ENCODE measurements at regions not wholly inside any gene's neighbourhood (a gene's known extent, or its start where the extent isn't known, plus 50 kb on each side); places are given as distances from the start of the nearest gene placed in this dataset.

DNA sequence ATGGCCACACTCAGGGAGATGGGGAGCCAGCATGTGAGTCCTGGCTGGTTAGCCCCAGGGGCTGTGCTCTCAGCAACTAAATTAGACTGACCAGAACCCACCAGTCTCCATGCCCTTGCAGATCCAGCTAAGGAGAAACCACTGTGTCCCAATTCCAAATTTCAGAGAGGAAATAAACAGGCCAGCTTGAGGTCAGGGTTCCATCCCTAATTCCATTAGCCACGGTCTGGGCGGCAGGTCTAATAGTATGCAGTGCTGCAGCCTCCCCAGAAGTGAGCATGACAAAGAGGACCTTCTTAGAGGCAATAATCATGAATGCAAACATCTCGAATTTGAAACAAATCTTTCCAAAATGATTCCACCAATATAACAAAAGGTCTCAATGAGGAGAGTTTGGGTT, 671.2 kb downstream of the BCL11A start:
- no peak overlapping the region for H3K4me3 ChIP-seq
- no peak for DNase-seq
- no peak overlapping the region for H3K27ac ChIP-seq
- intact Hi-C loops (cut with DNase I; ENCODE audit: low total_unique reads), result no loop called here
- H3K27me3 ChIP-seq, result no peaks in the 10 kb centered on the region
- TF ChIP-seq, protein P1, sequence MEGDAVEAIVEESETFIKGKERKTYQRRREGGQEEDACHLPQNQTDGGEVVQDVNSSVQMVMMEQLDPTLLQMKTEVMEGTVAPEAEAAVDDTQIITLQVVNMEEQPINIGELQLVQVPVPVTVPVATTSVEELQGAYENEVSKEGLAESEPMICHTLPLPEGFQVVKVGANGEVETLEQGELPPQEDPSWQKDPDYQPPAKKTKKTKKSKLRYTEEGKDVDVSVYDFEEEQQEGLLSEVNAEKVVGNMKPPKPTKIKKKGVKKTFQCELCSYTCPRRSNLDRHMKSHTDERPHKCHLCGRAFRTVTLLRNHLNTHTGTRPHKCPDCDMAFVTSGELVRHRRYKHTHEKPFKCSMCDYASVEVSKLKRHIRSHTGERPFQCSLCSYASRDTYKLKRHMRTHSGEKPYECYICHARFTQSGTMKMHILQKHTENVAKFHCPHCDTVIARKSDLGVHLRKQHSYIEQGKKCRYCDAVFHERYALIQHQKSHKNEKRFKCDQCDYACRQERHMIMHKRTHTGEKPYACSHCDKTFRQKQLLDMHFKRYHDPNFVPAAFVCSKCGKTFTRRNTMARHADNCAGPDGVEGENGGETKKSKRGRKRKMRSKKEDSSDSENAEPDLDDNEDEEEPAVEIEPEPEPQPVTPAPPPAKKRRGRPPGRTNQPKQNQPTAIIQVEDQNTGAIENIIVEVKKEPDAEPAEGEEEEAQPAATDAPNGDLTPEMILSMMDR (IDR thresholded peaks at IDR 0.05), result no peak
- TF ChIP-seq POLR2A (IDR thresholded peaks at IDR 0.05), result no peak
- no peaks in the 10 kb centered on the region for H3K36me3 ChIP-seq
- no peaks in the 10 kb centered on the region for H3K9me3 ChIP-seq
- no peaks in the 10 kb centered on the region for H3K4me1 ChIP-seq

DNA sequence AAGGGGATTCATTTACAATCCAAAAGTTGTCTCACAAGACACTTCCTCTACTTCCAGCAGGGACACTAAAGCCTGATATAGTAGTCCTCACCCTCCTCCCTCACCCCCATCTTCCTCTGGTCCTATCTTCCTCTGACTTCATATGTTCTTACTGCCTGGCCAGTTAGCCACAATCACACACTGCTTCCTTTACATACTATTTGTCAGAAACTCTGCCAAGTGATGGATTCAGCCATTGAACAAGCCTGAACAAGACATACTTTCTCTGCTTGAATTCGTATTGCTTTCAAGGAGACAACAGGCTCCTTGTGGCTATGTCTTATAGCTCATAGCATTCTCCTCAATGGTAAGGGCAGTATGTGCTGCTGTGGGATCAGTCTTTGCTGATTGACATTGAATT, 672.2 kb downstream of the BCL11A start:
- Histone ChIP-seq H3K9me3 (no peaks in the 10 kb centered on the region), H3K27ac (no peak overlapping the region), H3K4me3 (no peak overlapping the region), H3K36me3 (no peaks in the 10 kb centered on the region), H3K27me3 (no peaks in the 10 kb centered on the region), H3K4me1 (no peaks in the 10 kb centered on the region)
- DNase-seq, result no peak
- TF ChIP-seq POLR2A (IDR thresholded peaks at IDR 0.05), result no peak
- TF ChIP-seq, protein P1 (IDR thresholded peaks at IDR 0.05), result no peak
- intact Hi-C loops (cut with DNase I; ENCODE audit: low total_unique reads), result no loop called here

- Histone ChIP-seq H3K4me1 (no peaks in the 10 kb centered on the region), H3K27ac (no peak overlapping the region), H3K36me3 (no peaks in the 10 kb centered on the region), H3K4me3 (no peak overlapping the region), H3K27me3 (no peaks in the 10 kb centered on the region), H3K9me3 (no peaks in the 10 kb centered on the region)
- DNase-seq, result no peak
- TF ChIP-seq, protein P1 (IDR thresholded peaks at IDR 0.05), result no peak
- TF ChIP-seq POLR2A (IDR thresholded peaks at IDR 0.05), result no peak
- intact Hi-C loops (cut with DNase I; ENCODE audit: low total_unique reads), result no loop called here
These were observed 673.7 kb downstream of the BCL11A start for GRCh38 chr2:59879700-59880131.

DNA sequence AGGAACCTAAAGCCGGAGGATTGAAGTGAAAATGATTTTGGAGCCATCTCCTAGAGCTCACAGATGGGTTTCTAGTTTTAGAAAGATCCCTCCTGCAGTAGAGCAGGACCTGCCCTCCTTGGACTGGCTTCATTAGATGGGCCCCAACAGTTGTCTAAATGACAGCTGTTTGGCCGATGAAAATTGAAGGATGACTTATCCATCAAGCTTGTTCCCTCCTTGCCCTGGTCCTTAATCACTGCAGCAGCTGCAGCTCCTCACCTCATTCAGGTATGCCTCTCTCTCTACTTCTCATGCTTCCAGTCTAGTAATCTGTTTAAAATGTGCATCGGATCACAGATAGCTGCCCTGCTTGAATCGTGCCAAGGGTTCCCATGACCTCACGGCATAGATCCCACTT, 677.6 kb downstream of the BCL11A start:
- Histone ChIP-seq H3K9me3 (no peaks in the 10 kb centered on the region), H3K27ac (no peak overlapping the region), H3K27me3 (no peaks in the 10 kb centered on the region), H3K4me1 (no peaks in the 10 kb centered on the region), H3K4me3 (no peak overlapping the region), H3K36me3 (no peaks in the 10 kb centered on the region)
- TF ChIP-seq, protein P1 (IDR thresholded peaks at IDR 0.05), result no peak
- no peak for TF ChIP-seq POLR2A (IDR thresholded peaks at IDR 0.05)
- DNase-seq, result no peak
- intact Hi-C loops (cut with DNase I; ENCODE audit: low total_unique reads), result no loop called here

- DNase-seq, result no peak
- H3K27ac ChIP-seq, result no peak overlapping the region
- H3K36me3 ChIP-seq, result no peaks in the 10 kb centered on the region
- H3K4me3 ChIP-seq, result no peak overlapping the region
- TF ChIP-seq, protein P1 (IDR thresholded peaks at IDR 0.05), result no peak
- TF ChIP-seq POLR2A (IDR thresholded peaks at IDR 0.05), result no peak
- no peaks in the 10 kb centered on the region for H3K4me1 ChIP-seq
- no peaks in the 10 kb centered on the region for H3K27me3 ChIP-seq
- H3K9me3 ChIP-seq, result no peaks in the 10 kb centered on the region
- intact Hi-C loops (cut with DNase I; ENCODE audit: low total_unique reads), result no loop called here
These were observed 678.3 kb downstream of the BCL11A start for GRCh38 chr2:59874971-59875755.
